MM.1S (cell line): ENCODE measurements at regions not wholly inside any gene's neighbourhood (a gene's known extent, or its start where the extent isn't known, plus 50 kb on each side); places are given as distances from the start of the nearest gene placed in this dataset.
"Not testable (repeated sequence)": the region's sequence is repeated elsewhere in the genome, so short reads cannot be mapped to it uniquely, and the experiment has no call there.

Experiments used
- DNase-seq: peaks from one replicate; pipeline ENCODE4 v3.0.0-alpha.2; 2015
- H2AFZ ChIP-seq: fragments of 300-600 bp; sonication (generic); 2 replicates; pipeline ENCODE4 v1.6.0; 2016; ENCODE audit warnings: antibody characterized with exemption, low read length
- H3F3A ChIP-seq: fragments of 300-600 bp; sonication (generic); 2 replicates; pipeline ENCODE4 v1.6.1; 2016; ENCODE audit warnings: mild to moderate bottlenecking, antibody characterized with exemption, low read length, moderate library complexity, mixed read lengths; ENCODE audit not compliant: insufficient read depth
- H3K27ac ChIP-seq: fragments of 300-600 bp; sonication (generic); 2 replicates; pipeline ENCODE4 v1.5.1; 2016; ENCODE audit warnings: mild to moderate bottlenecking, low read length
- H3K27me3 ChIP-seq: fragments of 300-600 bp; sonication (generic); replicated peaks from 2 replicates; pipeline ENCODE4 v1.6.0; 2016; ENCODE audit warnings: low read length; ENCODE audit not compliant: insufficient read depth
- H3K36me3 ChIP-seq: fragments of 300-600 bp; sonication (generic); replicated peaks from 2 replicates; pipeline ENCODE4 v1.6.1; 2016; ENCODE audit warnings: mild to moderate bottlenecking, low read length, mixed read lengths; ENCODE audit not compliant: insufficient read depth
- H3K4me1 ChIP-seq: fragments of 300-600 bp; sonication (generic); 2 replicates; pipeline ENCODE4 v1.6.1; 2016; ENCODE audit warnings: low read length, mixed read lengths
- H3K4me2 ChIP-seq: fragments of 300-600 bp; sonication (generic); 2 replicates; pipeline ENCODE4 v1.6.0; 2016; ENCODE audit warnings: low read depth, low read length
- H3K4me3 ChIP-seq: fragments of 300-600 bp; sonication (generic); 2 replicates; pipeline ENCODE4 v1.5.1; 2016; ENCODE audit warnings: low read length, mixed read lengths
- H3K79me2 ChIP-seq: fragments of 300-600 bp; sonication (generic); 2 replicates; pipeline ENCODE4 v1.6.1; 2016; ENCODE audit warnings: mixed run types, low read length, mixed read lengths
- H3K9ac ChIP-seq: fragments of 300-600 bp; sonication (generic); 2 replicates; pipeline ENCODE4 v1.6.1; 2016; ENCODE audit warnings: low read length, mixed read lengths
- H3K9me2 ChIP-seq: fragments of 300-600 bp; sonication (generic); replicated peaks from 2 replicates; pipeline ENCODE4 v1.6.1; 2016; ENCODE audit warnings: mild to moderate bottlenecking, low read length, mixed read lengths; ENCODE audit not compliant: insufficient read depth
- H3K9me3 ChIP-seq: fragments of 300-600 bp; sonication (generic); replicated peaks from 2 replicates; pipeline ENCODE4 v1.6.1; 2016; ENCODE audit warnings: mild to moderate bottlenecking, low read length, mixed read lengths; ENCODE audit not compliant: insufficient read depth
- H4K20me1 ChIP-seq: fragments of 300-600 bp; sonication (generic); 2 replicates; pipeline ENCODE4 v1.6.1; 2016; ENCODE audit warnings: mild to moderate bottlenecking, low read length, moderate library complexity, mixed read lengths; ENCODE audit not compliant: insufficient read depth
- CTCF ChIP-seq: fragments of 300-600 bp; sonication (generic); IDR thresholded peaks from 2 replicates; pipeline ENCODE4 v1.5.1; 2016; ENCODE audit warnings: antibody characterized with exemption, low read length, mixed read lengths
- EZH2 ChIP-seq: fragments of 300-600 bp; sonication (generic); optimal IDR thresholded peaks from 2 replicates; pipeline ENCODE3; 2017; ENCODE audit warnings: low read depth, mild to moderate bottlenecking, antibody characterized with exemption, low read length, mixed read lengths
- EZH2phosphoT487 ChIP-seq: fragments of 300-600 bp; sonication (generic); IDR thresholded peaks from 2 replicates; pipeline ENCODE4 v1.6.1; 2018; ENCODE audit warnings: antibody characterized with exemption, low read length

GRCh38 chr5:174464504-174465165 is 259.7 kb upstream of the MSX2 start:
- no peak overlapping the region for H3K27ac ChIP-seq
- H3K79me2 ChIP-seq, result no peaks in the 10 kb centered on the region
- H3K4me1 ChIP-seq, result no peaks in the 10 kb centered on the region
- H3K9ac ChIP-seq, result no peak overlapping the region
- H2AFZ ChIP-seq, result no peak overlapping the region
- H3F3A ChIP-seq, result no peaks in the 10 kb centered on the region
- H3K36me3 ChIP-seq, result no peaks in the 10 kb centered on the region
- H3K9me3 ChIP-seq, result no peaks in the 10 kb centered on the region
- DNase-seq, result no peak
- no peak overlapping the region for H3K4me2 ChIP-seq
- no peaks in the 10 kb centered on the region for H3K27me3 ChIP-seq
- no peaks in the 10 kb centered on the region for H3K9me2 ChIP-seq
- no peak overlapping the region for H3K4me3 ChIP-seq
- H4K20me1 ChIP-seq, result no peaks in the 10 kb centered on the region
- TF ChIP-seq CTCF (no peak), EZH2phosphoT487 (no peak), EZH2 (no peak)

GRCh38 chr5:174471528-174471927 is 252.9 kb upstream of the MSX2 start:
- H2AFZ ChIP-seq, H3K27me3 ChIP-seq: not testable (repeated sequence)

GRCh38 chr5:174472956-174473355 is 251.4 kb upstream of the MSX2 start:
- no peaks in the 10 kb centered on the region for H3F3A ChIP-seq
- no peak overlapping the region for H2AFZ ChIP-seq
- no peaks in the 10 kb centered on the region for H4K20me1 ChIP-seq
- H3K27me3 ChIP-seq, result no peaks in the 10 kb centered on the region
- H3K9ac ChIP-seq, result no peak overlapping the region
- H3K9me3 ChIP-seq, result no peaks in the 10 kb centered on the region; the same call in 1 of the 2 replicates
- H3K27ac ChIP-seq, result no peak overlapping the region
- no peaks in the 10 kb centered on the region for H3K36me3 ChIP-seq
- no peak overlapping the region for H3K4me2 ChIP-seq
- DNase-seq, result no peak
- H3K4me1 ChIP-seq, result no peaks in the 10 kb centered on the region
- H3K9me2 ChIP-seq, result no peaks in the 10 kb centered on the region
- no peaks in the 10 kb centered on the region for H3K79me2 ChIP-seq
- no peak for TF ChIP-seq EZH2
- TF ChIP-seq EZH2phosphoT487, result no peak
- TF ChIP-seq CTCF, result no peak
- no peak overlapping the region for H3K4me3 ChIP-seq

More at GRCh38 chr5:174471528-174471927, 252.9 kb upstream of the MSX2 start:
- DNase-seq, H3K4me2 ChIP-seq, H3K9me3 ChIP-seq, H3K79me2 ChIP-seq, H3K36me3 ChIP-seq, H3K27ac ChIP-seq, H3K4me1 ChIP-seq, H4K20me1 ChIP-seq, H3K9me2 ChIP-seq, H3K9ac ChIP-seq, H3F3A ChIP-seq, H3K4me3 ChIP-seq: not testable (repeated sequence)

GRCh38 chr5:174476001-174476400 is 248.4 kb upstream of the MSX2 start:
- not testable (repeated sequence) for H3K36me3 ChIP-seq, H3K9me2 ChIP-seq

More at GRCh38 chr5:174476001-174476400, 248.4 kb upstream of the MSX2 start:
- not testable (repeated sequence) for H4K20me1 ChIP-seq, H3K4me3 ChIP-seq, H3K4me2 ChIP-seq, H3K4me1 ChIP-seq, H3K27ac ChIP-seq, H3K27me3 ChIP-seq, DNase-seq, H3F3A ChIP-seq, H3K9me3 ChIP-seq, H3K79me2 ChIP-seq, H2AFZ ChIP-seq, H3K9ac ChIP-seq
